Heart right ventricle (tissue), 16 donors: ENCODE measurements at regions not wholly inside any gene's neighbourhood (a gene's known extent, or its start where the extent isn't known, plus 50 kb on each side); places are given as distances from the start of the nearest gene placed in this dataset.
A peak's percentile ranks its signal among the peaks of the same experiment; 100 is the strongest.
"Not testable (repeated sequence)": the region's sequence is repeated elsewhere in the genome, so short reads cannot be mapped to it uniquely, and the experiment has no call there.

Source experiments
- ATAC-seq, 8 donors: fragments of 200-7000 bp; cut with Tn5 transposase; one replicate each; pipeline ENCODE4 v1.9.1; 2020; ENCODE audit warnings: mild to moderate bottlenecking in 8 of 8, moderate library complexity in 8 of 8, moderate number of reproducible peaks in 1 of 8
- DNase-seq, 2 donors: peaks; one replicate each; pipeline ENCODE4 v3.0.0-alpha.2; 2020
- H3K27ac ChIP-seq, 10 donors: fragments of 200-600 bp; sonication (generic) in 2 of 10; one replicate each; pipeline versions ENCODE4 v1.5.0 to v1.8.0; 2020 to 2022; ENCODE audit warnings: mild to moderate bottlenecking in 3 of 10
- H3K27me3 ChIP-seq, 7 donors: fragments of 200-600 bp; one replicate each; pipeline ENCODE4 v1.8.0; 2021 to 2022; ENCODE audit warnings: mild to moderate bottlenecking in 2 of 7
- H3K36me3 ChIP-seq, 9 donors: fragments of 200-600 bp; sonication (generic) in 1 of 9; one replicate each; pipeline versions ENCODE4 v1.5.0 to v1.8.0; 2020 to 2022; ENCODE audit warnings: mild to moderate bottlenecking in 2 of 9
- H3K4me1 ChIP-seq, 9 donors: fragments of 200-600 bp; sonication (generic) in 1 of 9; one replicate each; pipeline versions ENCODE4 v1.5.0 to v1.8.0; 2020 to 2022; ENCODE audit warnings: mild to moderate bottlenecking in 4 of 9
- H3K4me3 ChIP-seq, 10 donors: fragments of 200-600 bp; sonication (generic) in 2 of 10; one replicate each; pipeline versions ENCODE4 v1.5.0 to v1.8.0; 2020 to 2022; ENCODE audit warnings: mild to moderate bottlenecking in 7 of 10, moderate library complexity in 2 of 10
- H3K9me3 ChIP-seq, 11 donors: fragments of 200-600 bp in 10 of 11; sonication (generic) in 2 of 11; one replicate each; pipeline versions ENCODE4 v1.5.0 to v1.8.0; 2013 to 2022; ENCODE audit warnings: mild to moderate bottlenecking in 2 of 11, control low read depth in 1 of 11, moderate library complexity in 1 of 11
- WGBS, 2 donors: extraction: QIAGEN DNeasy Blood & Tissue Kit; methylation state at CpG; one replicate each; pipeline ENCODE4 v1.1.7; 2013; ENCODE audit warnings: inconsistent platforms in 1 of 2; 5-methylcytosine and 5-hydroxymethylcytosine counted together
- intact Hi-C, 10 donors: fragments of 100-400 bp; cut with DNase I; formaldehyde crosslinking; loops; one replicate each; pipeline versions ENCODE4 v1.11.1 to v1.14.2; 2022
- microRNA-seq, 2 donors: library from miRNA; unstranded; fragments of <30 nt; microRNA quantifications; one replicate each; pipeline ENCODE4 v1.2.0, GENCODE V29; 2021
- donor health status: Arrhythmogenic right ventricular cardiomyopathy.
- donor health status: ischemic (EF 13 %, LVEDD 7.1; RV severe dilation, severe dysfunction).
- donor health status: healthy with polysubstance abuse.
- donor health status: DM: no; HTN: yes; CAD: no.
- donor health status: DM: no; HTN: no; CAD: no.
- donor health status: ischemic (EF 25% LVEDD 6.9; RV normal size, moderate dysfunction).
- donor health status: ischemic (EF 25% LVEDD 5.7; RV mildly dilated, moderate dysfunction).
- donor health status: healthy.
- donor health status: DM: yes; HTN: yes; CAD: no.
- donor health status: Ischemic cardiomyopathy.
- donor health status: ischemic (EF 35%, LVEDD 5.7; RV mildly dilated, moderate dysfunction).
- donor health status: nonischemic (EF 11% LVEDD 7.7; RV severe dilation, severe dysfunction).
- donor health status: DM: yes; HTN: yes; CAD: no.
- donor health status: PGD.
- donor health status: ischemic (EF 29% LVEDD 5.4; RV normal size, mild dysfunction).
- donor health status: nonischemic (EF 23%, LVEDD 6.1; RV moderate dilation, normal function).

DNA sequence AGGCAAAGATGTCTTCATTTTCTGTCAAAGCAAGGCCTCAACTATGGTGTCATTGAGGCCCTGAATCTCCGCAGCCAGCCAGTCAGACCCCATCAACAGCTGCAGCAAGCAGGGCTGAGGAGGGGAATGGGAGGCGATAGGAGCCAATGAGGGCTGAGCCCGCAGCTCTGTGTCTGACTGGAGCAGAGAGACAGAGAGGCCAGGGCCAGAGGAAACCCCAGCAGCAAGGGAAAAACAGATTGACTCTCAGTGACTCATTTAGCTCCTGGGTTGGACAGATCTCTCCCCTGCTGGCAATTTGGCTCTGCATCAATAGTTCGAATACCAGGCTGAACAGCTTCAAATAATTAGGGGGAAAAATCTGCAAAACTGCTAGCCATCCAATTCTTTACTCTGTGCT, 67.1 kb upstream of the NBPF11 start:
- no CpG with 5 or more reads among the region's 4 CpGs for WGBS, 2 donors
- DNase-seq, H3K9me3 ChIP-seq, H3K4me1 ChIP-seq, H3K36me3 ChIP-seq, H3K27ac ChIP-seq, H3K4me3 ChIP-seq, intact Hi-C loops, H3K27me3 ChIP-seq: not testable (repeated sequence)
- peak in 6 of 8 donors; percentile 13 to 63 (median 32) for ATAC-seq

GRCh38 chr1:148211191-148211590, 59.1 kb upstream of the NBPF11 start:
- peak in 4 of 8 donors; percentile 20 to 63 (median 41) for ATAC-seq
- WGBS, 2 donors: no CpG with 5 or more reads among the region's 2 CpGs
- intact Hi-C loops, H3K27ac ChIP-seq, H3K4me3 ChIP-seq, H3K9me3 ChIP-seq, H3K27me3 ChIP-seq, DNase-seq, H3K36me3 ChIP-seq, H3K4me1 ChIP-seq: not testable (repeated sequence)

- H3K4me1 ChIP-seq, H3K4me3 ChIP-seq, H3K9me3 ChIP-seq, intact Hi-C loops, H3K27me3 ChIP-seq, H3K36me3 ChIP-seq, H3K27ac ChIP-seq, DNase-seq: not testable (repeated sequence)
- WGBS, 2 donors: no CpG with 5 or more reads among the region's 6 CpGs
- peak in 5 of 8 donors; percentile 34 to 61 (median 51) for ATAC-seq
Measured at GRCh38 chr1:148210624-148211023, 58.5 kb upstream of the NBPF11 start.

DNA sequence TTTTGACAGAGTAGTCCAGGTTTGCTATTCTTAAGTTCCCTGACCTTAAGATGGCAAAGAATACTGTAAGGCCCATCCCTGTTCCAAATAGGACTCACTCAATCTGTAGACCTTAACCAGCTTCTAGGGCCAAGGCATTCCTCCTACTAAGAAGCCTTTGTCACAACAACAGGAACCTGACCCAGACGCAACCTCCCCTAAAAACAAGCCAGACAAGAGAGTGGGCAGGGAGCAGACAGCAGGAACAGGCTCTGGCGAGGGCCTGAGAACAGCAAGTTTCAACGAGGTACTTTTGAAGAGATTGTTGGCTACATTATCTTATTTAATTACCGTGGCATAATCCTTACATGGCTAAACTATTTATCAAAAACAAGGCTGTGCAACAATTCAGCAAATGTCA, 58.1 kb upstream of the NBPF11 start:
- H3K36me3 ChIP-seq, DNase-seq, H3K27ac ChIP-seq, H3K27me3 ChIP-seq, intact Hi-C loops, H3K4me3 ChIP-seq, H3K9me3 ChIP-seq, H3K4me1 ChIP-seq: not testable (repeated sequence)
- no CpG with 5 or more reads among the region's 4 CpGs for WGBS, 2 donors
- ATAC-seq: peak in 1 of 8 donors; percentile 65

GRCh38 chr1:148202013-148202412, 49.9 kb upstream of the NBPF11 start:
- DNase-seq, intact Hi-C loops, H3K36me3 ChIP-seq, H3K4me3 ChIP-seq, H3K27me3 ChIP-seq, ATAC-seq, H3K9me3 ChIP-seq, H3K27ac ChIP-seq, H3K4me1 ChIP-seq: not testable (repeated sequence)
- WGBS, 2 donors: no CpG with 5 or more reads among the region's 6 CpGs

Small RNA genes in the stretch of these regions (microRNA-seq; reads per million reads assigned to microRNA genes)
- gene MIR5087 (0 reads per million in 2 donors), gene MIR6077 (0 reads per million in 2 donors)
